ENCODE measurements at regions not wholly inside any gene's neighbourhood (a gene's known extent, or its start where the extent isn't known, plus 50 kb on each side); places are given as distances from the start of the nearest gene placed in this dataset.
"Not testable (repeated sequence)": the region's sequence is repeated elsewhere in the genome, so short reads cannot be mapped to it uniquely, and the experiment has no call there.

DNA sequence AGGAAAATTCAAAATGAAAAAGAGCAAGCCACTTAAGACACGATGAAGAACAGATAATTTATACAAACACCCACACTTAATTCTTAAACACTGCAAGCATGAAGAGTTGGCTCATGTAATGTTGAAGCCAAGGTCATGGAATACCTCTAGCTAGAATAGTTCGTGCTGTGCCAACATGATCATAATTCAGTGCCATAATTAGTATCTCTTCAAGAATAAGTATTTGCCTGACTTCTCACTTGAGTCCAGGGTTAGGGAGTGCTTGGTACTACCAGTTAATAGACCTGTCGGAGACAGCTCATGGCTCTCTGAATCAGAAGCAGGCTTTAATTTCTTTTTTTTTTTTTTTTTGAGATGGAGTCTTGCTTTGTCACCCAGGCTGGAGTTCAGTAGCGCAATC, 206.3 kb downstream of the UNC5CL start:
- Mint-ChIP-seq H3K27ac (no peak overlapping the region), H3K36me3 (ENCODE audit: low read depth) (no peaks in the 10 kb centered on the region), H3K4me1 (no peaks in the 10 kb centered on the region), H3K4me3 (no peak overlapping the region), H3K27me3 (peaks cover 23% of the 10 kb centered on the region), H3K9me3 (no peaks in the 10 kb centered on the region)
- DNase-seq (no peak), ATAC-seq (no peak)

DNA sequence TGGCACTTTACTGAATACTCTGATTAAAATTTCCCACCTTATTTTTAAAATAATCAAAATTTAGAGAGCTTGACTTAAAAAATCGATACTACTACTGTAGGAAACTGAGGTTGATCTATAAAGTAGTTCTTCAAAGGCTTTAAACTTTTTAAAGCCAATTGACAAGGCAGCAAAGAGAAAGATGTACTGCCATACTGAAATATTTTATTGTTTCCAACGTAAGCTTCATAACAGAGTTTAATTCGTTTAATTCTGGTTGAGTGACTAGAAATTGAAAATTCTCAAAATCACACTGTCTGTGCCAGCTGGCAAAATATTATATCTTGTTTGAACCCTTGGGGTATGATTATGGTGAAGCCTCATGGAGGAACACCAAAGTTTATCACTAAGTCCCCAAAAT, 207.6 kb downstream of the UNC5CL start:
- H3K36me3 Mint-ChIP-seq (ENCODE audit: low read depth), result no peaks in the 10 kb centered on the region
- DNase-seq (no peak), ATAC-seq (no peak)
- peaks cover 23% of the 10 kb centered on the region for H3K27me3 Mint-ChIP-seq
- no peak overlapping the region for H3K4me3 Mint-ChIP-seq
- H3K27ac Mint-ChIP-seq, result no peak overlapping the region
- no peaks in the 10 kb centered on the region for H3K9me3 Mint-ChIP-seq
- H3K4me1 Mint-ChIP-seq, result no peaks in the 10 kb centered on the region

DNA sequence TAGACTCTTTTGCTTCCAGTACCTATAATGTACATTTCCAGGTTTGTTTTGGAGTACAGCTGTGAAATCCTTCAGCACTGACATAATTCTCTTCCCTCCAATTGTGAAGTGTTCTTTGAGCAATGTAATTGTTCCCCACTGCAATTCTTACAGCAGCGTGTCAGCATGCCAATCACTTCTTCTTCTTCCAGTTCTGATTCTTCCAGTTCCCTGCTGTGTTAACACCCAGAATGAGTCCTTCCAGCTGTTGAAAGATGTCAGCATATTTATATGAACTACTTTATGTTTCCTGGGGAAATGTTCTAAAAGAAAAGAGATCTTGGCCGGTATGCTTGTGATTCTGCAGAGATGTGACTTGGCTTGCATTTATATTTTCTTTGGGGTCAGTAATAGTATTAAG, 213.9 kb downstream of the UNC5CL start:
- peaks cover 12% of the 10 kb centered on the region for H3K27me3 Mint-ChIP-seq
- no peaks in the 10 kb centered on the region for H3K9me3 Mint-ChIP-seq

DNA sequence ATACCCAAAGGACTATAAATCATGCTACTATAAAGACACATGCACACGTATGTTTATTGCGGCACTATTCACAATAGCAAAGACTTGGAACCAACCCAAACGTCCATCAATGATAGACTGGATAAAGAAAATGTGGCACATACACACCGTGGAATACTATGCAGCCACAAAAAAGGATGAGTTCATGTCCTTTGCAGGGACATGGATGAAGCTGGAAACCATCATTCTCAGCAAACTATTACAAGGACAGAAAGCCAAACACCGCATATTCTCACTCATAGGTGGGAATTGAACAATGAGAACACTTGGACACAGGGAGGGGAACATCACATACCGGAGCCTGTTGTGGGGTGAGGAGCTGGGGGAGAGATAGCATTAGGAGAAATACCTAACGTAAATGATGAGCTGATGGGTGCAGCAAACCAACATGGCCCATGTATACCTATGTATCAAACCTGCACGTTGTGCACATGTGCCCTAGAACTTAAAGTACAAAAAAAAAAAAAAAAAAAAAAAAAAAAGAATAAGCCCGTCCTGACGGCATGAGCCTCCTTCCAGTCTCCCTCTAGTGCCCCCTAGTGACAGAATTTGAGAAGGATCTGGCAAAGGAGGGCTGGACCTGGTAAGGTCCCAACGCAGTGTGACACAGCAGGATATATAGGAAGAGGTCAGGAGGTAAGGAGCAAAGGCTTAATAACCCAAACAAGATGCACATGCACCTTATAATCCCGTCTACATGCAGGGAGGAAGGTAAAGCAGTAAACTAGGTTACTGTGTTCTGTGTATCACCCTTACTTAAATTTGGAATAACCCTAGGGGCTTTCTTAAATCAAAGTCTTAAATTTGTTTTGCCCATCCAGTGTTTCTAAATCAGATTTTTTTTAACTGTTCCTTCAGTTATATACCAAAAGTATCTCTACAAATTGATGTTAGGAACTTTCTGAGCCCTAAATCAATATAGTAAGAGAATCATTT, 214.8 kb downstream of the UNC5CL start:
- not testable (repeated sequence) for ATAC-seq, H3K27me3 Mint-ChIP-seq

More for the DNA sequence above, 213.9 kb downstream of the UNC5CL start:
- H3K27ac Mint-ChIP-seq, result no peak overlapping the region
- H3K4me3 Mint-ChIP-seq, result no peak overlapping the region
- DNase-seq (no peak), ATAC-seq (no peak)
- H3K36me3 Mint-ChIP-seq (ENCODE audit: low read depth), result no peaks in the 10 kb centered on the region
- H3K4me1 Mint-ChIP-seq, result no peaks in the 10 kb centered on the region

DNA sequence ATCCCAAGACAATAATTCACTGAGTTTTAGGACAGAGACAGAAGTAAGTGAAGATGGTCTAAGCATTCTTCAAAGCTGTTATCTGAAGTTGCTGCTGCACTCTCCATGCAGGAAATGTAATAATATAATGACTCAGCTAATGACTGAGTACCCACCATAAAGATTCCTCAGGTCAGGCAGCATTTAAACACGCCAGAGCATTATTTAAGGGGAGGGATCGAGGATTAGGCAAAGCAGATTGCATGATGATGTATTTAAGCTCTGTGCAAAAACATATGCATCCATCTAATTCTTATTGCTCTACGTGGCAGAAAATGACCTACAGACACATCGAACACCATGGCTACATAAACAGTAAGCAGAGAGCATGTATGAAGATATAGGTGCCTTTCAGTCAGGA, 216.4 kb downstream of the UNC5CL start:
- Mint-ChIP-seq H3K27ac (no peak overlapping the region), H3K4me1 (no peaks in the 10 kb centered on the region), H3K4me3 (no peak overlapping the region), H3K36me3 (ENCODE audit: low read depth) (no peaks in the 10 kb centered on the region), H3K9me3 (no peaks in the 10 kb centered on the region), H3K27me3 (peaks cover 4% of the 10 kb centered on the region)
- ATAC-seq (no peak), DNase-seq (no peak)

More for the DNA sequence above, 214.8 kb downstream of the UNC5CL start:
- not testable (repeated sequence) for H3K4me1 Mint-ChIP-seq; H3K4me3 Mint-ChIP-seq; H3K27ac Mint-ChIP-seq; H3K36me3 Mint-ChIP-seq (ENCODE audit: low read depth); H3K9me3 Mint-ChIP-seq
- peak; percentile 26 for DNase-seq

DNA sequence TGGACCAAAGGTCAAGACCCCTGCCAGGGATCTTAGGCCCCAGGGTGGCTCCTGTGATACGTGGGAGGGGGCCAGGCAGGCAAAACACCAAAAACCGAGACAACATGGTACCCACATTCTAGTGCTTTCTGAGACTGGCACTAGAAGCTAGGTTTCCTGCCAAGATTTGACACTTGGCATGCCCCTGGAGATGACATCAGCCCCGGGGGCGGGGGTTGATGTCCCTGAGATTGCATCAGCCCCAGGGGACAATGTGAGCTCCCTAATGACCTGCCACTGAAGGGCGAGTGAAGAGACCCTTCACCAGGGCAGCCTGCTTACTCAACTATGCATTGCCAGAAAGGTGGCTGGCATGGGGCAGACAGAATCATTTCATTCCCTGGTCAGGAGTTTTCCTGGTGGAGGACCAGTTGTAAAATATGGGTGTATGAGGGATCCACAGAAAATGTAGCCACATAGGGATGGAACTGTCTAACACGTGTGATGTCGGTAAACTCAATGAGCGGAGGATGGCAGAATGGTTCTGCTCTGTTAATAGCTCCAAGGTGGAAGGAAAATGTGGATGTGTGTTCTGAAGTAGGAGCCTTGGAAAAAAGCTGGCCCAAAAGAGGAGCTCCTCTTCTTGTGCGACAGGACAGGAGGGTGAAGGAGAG, 219.7 kb downstream of the UNC5CL start:
- peaks cover 2% of the 10 kb centered on the region for H3K27me3 Mint-ChIP-seq
- no peak overlapping the region for H3K27ac Mint-ChIP-seq
- no peak overlapping the region for H3K4me3 Mint-ChIP-seq
- H3K9me3 Mint-ChIP-seq, result no peaks in the 10 kb centered on the region
- no peak for DNase-seq
- no peak for ATAC-seq
- no peaks in the 10 kb centered on the region for H3K36me3 Mint-ChIP-seq (ENCODE audit: low read depth)
- no peaks in the 10 kb centered on the region for H3K4me1 Mint-ChIP-seq

DNA sequence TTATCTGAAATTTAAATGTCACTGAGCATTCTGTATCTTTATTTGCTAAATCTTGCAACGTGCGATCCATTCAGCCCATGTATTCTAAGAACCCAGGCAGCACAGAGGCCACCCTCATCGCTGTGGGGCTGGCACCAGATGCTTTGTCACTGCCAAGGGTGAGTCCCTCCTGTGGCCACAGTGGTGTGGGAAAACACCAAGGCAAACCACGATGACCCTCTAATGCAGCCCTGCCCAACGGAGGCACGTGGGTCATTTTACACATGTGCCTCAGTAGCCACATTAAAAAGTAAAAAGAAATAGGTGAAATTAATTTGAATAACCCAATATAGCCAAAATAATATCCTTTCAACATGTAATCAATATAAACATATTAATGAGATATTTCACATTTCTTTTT, 221.7 kb downstream of the UNC5CL start:
- ATAC-seq (no peak), DNase-seq (no peak)
- H3K27ac Mint-ChIP-seq, result no peak overlapping the region
- no peaks in the 10 kb centered on the region for H3K36me3 Mint-ChIP-seq (ENCODE audit: low read depth)
- no peaks in the 10 kb centered on the region for H3K9me3 Mint-ChIP-seq
- no peak overlapping the region for H3K4me3 Mint-ChIP-seq
- no peaks in the 10 kb centered on the region for H3K27me3 Mint-ChIP-seq
- H3K4me1 Mint-ChIP-seq, result no peaks in the 10 kb centered on the region

DNA sequence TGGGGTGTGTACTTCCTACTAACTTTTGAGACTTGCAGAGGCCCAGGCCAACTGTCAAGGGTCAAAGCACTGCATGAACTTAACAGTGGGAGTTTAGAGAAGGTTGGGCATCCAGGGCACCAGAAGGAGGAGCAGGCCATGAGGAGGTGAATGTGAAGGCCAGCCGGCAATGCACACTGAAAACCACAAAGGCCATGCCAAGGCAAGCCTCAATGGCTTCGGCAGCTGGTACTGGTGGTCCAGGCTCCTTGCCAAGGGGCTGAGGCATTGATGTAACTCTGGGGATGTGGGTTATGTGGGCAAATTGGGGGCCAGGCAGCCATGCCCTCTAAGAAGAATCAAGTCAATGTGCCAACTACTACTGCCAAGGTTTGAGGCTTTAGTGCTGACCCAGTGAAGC, 222.4 kb downstream of the UNC5CL start:
- Mint-ChIP-seq H3K9me3 (no peaks in the 10 kb centered on the region), H3K4me3 (no peak overlapping the region), H3K27me3 (no peaks in the 10 kb centered on the region), H3K36me3 (ENCODE audit: low read depth) (no peaks in the 10 kb centered on the region), H3K4me1 (no peaks in the 10 kb centered on the region), H3K27ac (no peak overlapping the region)
- ATAC-seq (no peak), DNase-seq (no peak)

DNA sequence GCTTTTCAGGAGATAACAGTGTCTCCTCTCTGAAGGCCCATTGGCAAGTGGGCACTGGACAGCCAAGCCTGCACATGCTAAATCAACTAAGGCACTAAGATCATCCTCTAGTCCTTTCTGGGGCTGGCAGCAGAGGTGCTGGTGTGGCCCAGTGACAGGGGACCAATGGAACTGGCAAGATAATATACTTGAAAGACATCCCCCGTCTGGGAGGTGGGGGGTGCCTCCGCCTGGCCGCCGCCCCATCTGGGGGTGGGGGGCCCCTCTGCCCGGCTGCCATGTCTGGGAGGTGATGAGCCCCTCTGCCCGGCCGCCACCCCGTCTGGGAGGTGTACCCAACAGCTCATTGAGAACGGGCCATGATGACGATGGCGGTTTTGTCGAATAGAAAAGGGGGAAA, 223.3 kb downstream of the UNC5CL start:
- Mint-ChIP-seq H3K36me3 (ENCODE audit: low read depth) (no peaks in the 10 kb centered on the region), H3K4me1 (no peaks in the 10 kb centered on the region), H3K9me3 (no peaks in the 10 kb centered on the region), H3K27me3 (no peaks in the 10 kb centered on the region), H3K27ac (no peak overlapping the region), H3K4me3 (no peak overlapping the region)
- ATAC-seq (no peak), DNase-seq (no peak)

DNA sequence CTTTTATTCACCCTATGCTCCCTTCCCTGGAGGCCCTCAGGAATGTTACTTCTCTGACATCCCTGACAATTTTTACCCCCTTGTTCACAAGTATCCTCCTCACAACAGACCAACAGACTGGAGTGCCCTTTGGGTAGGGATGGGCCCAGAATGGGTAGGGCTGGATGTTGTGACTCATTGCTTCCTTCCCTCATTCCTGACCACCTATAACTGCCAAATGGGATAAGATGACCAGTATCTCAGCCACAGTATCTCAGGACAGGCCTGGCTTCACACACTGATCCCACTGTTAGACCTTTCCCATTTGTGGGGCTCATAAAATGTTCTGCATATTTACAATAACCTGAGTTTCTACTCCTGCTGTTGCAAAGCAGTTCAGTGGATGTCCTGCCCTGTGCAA, 223.0 kb upstream of the LRFN2 start:
- no peaks in the 10 kb centered on the region for H3K36me3 Mint-ChIP-seq (ENCODE audit: low read depth)
- H3K27ac Mint-ChIP-seq, result no peak overlapping the region
- no peak overlapping the region for H3K4me3 Mint-ChIP-seq
- no peaks in the 10 kb centered on the region for H3K4me1 Mint-ChIP-seq
- no peaks in the 10 kb centered on the region for H3K27me3 Mint-ChIP-seq
- ATAC-seq, result no peak
- H3K9me3 Mint-ChIP-seq, result no peaks in the 10 kb centered on the region
- no peak for DNase-seq

DNA sequence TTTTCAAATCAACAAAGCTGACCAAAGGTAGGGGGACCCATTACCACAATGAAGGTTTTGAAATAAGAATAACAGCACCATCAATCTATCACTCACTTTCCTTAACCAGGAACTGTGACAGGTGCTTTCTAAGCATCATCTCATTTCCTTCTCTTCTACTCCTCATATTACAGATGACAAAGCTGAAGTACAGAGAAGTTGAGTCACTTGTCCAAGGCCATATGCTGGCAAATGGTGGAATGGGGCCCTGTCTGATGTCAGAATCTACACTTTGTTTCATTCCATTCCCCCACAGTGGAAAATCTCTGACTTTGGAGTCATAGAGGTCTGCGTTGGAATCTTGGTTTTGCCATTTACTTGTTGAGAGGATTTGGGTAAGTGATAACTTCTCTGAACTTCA, 222.5 kb upstream of the LRFN2 start:
- no peaks in the 10 kb centered on the region for H3K9me3 Mint-ChIP-seq
- ATAC-seq (no peak), DNase-seq (no peak)
- no peak overlapping the region for H3K4me3 Mint-ChIP-seq
- H3K36me3 Mint-ChIP-seq (ENCODE audit: low read depth), result no peaks in the 10 kb centered on the region
- no peaks in the 10 kb centered on the region for H3K4me1 Mint-ChIP-seq
- no peaks in the 10 kb centered on the region for H3K27me3 Mint-ChIP-seq
- H3K27ac Mint-ChIP-seq, result no peak overlapping the region

DNA sequence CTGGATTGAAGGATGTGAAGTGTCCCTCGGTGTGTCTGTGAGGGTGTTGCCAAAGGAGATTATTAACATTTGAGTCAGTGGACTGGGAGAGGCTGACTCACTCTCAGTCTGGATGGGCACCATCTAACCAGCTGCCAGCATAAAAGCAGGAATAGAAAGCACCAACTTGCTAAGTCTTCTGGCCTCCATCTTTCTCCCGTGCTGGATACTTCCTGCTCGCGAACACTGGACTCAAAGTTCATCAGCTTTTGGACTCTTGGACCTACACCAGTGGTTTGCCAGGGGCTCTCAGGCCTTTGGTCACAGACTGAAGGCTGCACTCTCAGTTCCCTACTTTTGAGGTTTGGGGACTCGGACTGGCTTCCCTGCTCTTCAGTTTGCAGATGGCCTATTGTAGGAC, 220.3 kb upstream of the LRFN2 start:
- no peak for ATAC-seq
- Mint-ChIP-seq H3K27me3 (no peaks in the 10 kb centered on the region), H3K36me3 (ENCODE audit: low read depth) (no peaks in the 10 kb centered on the region), H3K4me3 (no peak overlapping the region), H3K4me1 (peaks cover 3% of the 10 kb centered on the region), H3K9me3 (no peaks in the 10 kb centered on the region), H3K27ac (no peak overlapping the region)
- DNase-seq, result no peak

DNA sequence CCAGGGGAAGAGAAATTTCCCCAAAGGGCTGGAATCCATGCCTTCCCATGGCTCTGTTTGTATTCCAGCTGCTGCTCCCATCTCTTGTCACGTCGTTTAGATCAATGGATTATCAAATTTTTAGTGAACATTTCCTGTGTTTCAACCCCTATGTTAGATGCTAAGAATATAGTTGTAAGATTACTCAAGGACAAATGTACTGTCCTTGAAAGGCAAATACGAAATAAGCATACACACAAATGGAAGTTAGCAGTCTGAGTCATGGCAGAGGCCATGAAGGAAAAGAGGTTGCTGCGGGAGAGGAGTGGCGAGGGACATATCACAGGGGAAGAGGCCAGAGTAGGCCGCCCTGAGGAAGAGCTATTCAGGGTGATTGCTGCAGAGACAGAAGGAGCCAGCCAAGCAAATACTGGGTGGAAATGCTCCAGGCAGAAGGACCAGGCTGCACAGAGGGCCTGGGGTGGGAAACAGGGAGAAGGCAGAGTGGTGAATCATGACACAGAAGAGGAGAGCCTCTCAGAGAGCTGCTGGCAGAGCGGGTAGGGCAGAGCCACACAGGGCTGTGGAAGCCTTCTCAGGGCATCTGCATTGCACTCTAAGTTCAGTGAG, 219.2 kb upstream of the LRFN2 start:
- Mint-ChIP-seq H3K4me3 (no peak overlapping the region), H3K36me3 (ENCODE audit: low read depth) (no peaks in the 10 kb centered on the region), H3K4me1 (peaks cover 3% of the 10 kb centered on the region), H3K27me3 (no peaks in the 10 kb centered on the region), H3K9me3 (no peaks in the 10 kb centered on the region), H3K27ac (no peak overlapping the region)
- no peak for DNase-seq
- ATAC-seq, result no peak

DNA sequence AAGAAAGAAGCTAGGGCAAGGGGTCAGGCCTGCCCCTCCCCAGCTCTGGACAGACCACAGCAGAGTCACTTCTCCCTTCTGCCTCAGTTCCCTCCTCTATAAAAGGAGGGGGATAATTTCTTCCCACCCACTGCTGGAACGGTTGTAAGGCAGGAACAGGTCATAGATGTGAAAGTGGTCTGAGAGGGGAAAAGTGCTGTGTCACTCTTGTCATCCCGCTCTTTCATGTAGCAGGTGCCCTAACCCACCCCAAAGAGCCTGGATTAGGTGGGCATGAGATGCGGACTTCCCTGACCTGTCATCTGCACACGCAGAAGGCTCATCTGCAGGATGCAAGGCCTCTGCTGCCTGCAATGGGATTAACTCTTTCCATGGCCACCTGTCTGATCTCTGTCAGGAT, 218.2 kb upstream of the LRFN2 start:
- H3K27ac Mint-ChIP-seq, result peak overlapping the region; percentile 28
- H3K27me3 Mint-ChIP-seq, result no peaks in the 10 kb centered on the region
- DNase-seq (no peak), ATAC-seq (no peak)
- no peaks in the 10 kb centered on the region for H3K9me3 Mint-ChIP-seq
- no peak overlapping the region for H3K4me3 Mint-ChIP-seq
- peaks cover 3% of the 10 kb centered on the region for H3K4me1 Mint-ChIP-seq
- H3K36me3 Mint-ChIP-seq (ENCODE audit: low read depth), result no peaks in the 10 kb centered on the region

DNA sequence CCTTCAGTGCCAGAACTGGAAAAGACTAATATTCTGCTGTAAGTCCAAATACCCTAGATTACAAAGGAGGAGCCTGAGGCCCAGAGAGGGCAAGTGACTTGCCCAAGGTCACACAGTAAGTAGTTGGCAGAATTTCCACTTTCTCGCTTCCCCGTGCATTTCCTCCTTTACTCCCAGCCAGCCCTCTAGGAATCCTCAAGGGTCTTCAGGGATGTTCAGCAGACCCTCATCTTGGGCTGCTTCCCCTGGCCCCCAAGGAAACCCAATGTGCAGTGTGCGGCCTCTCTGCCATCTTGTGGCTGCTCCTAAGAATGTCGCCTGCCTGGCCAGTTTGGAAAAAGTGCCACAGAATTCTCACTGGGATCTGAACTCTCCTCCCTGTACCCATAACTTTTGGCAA, 217.7 kb upstream of the LRFN2 start:
- Mint-ChIP-seq H3K4me3 (no peak overlapping the region), H3K36me3 (ENCODE audit: low read depth) (no peaks in the 10 kb centered on the region), H3K27me3 (no peaks in the 10 kb centered on the region), H3K9me3 (no peaks in the 10 kb centered on the region), H3K27ac (peak overlapping the region; percentile 28), H3K4me1 (peaks cover 3% of the 10 kb centered on the region)
- ATAC-seq, result no peak
- no peak for DNase-seq
